ENCODE measurements at regions not wholly inside any gene's neighbourhood (a gene's known extent, or its start where the extent isn't known, plus 50 kb on each side); places are given as distances from the start of the nearest gene placed in this dataset.

GRCh38 chr10:83657487-83657886, 481.8 kb upstream of the GHITM start:
- no peak for DNase-seq (ENCODE audit: low read depth)

DNA sequence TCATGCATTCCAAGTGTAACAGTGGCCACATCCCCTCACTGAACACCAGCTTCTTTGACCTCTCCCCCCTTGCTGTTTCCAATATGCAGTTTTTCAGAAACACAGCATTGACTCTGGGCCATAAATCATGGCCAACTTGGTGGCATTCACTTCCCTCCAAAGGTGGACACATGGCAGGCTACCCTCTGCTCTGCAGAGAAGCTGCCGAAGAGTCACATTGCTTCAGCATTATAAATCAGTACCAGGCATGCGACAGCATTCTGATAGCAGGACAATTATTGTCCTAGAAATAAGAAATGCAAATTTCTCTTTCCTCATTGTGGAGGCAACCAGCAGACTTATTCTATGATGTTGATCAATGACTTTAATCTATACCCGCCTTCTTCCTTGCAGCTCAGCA, 475.4 kb upstream of the GHITM start:
- DNase-seq (ENCODE audit: low read depth) = no peak

DNA sequence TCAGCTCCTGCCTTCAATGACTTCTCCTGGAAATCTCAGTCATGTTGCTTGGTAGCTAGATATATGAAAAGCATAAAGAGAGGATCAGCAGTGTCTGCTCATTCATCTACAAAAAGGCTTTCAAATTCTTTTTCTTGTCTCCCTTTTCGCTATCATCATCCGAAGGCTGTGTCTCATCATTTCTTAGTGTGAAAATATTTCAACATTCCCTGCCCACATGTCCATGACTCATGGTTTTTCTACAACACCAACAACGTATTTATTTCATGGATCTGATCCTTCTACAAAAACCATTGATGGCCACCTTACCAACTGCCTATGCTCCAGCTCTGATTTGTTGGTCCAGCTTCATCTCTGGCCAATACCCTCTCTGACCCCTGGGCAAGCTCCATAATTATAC, 472.5 kb upstream of the GHITM start:
- no peak for DNase-seq (ENCODE audit: low read depth)

GRCh38 chr10:83667594-83667993, 471.7 kb upstream of the GHITM start:
- DNase-seq (ENCODE audit: low read depth) = no peak

DNA sequence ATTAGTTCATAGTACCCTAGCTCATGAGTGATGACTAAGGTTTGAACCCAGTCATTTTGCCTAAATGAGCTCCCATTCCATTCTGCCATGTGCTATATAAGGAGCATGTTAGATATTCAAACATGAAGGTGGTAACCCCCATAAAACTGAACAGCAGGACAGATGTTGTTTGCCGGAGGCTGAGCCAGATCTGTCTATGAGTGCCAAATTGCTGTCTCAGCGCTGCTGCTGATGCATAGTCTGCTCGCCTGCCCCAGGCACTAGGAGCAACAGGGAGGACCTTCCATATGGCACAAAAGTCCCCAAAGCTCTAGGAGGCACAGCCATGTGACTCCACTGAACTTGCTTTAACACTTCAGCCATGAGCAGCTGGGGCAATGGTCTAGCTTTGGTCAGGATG, 466.0 kb upstream of the GHITM start:
- DNase-seq (ENCODE audit: low read depth) = no peak

DNA sequence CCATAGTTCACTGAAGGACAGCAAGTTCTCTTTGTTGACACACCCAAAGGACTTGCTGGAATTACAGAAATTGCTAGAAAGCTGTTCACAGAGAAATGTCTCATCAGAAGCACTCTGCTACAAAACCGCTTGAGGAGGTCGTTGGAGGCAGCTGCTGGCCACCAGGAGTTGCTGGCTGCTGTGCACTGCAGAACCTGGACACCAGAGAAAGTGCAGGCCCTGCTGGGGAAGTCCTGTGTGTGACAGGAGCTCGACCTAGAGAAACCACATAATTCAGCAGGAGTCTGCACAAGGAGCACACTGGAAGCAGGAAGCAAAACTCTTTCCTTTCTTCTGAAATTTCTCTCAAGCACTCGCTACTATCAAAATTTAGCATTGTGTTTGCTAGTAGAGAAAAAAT, 461.5 kb upstream of the GHITM start:
- DNase-seq (ENCODE audit: low read depth) = no peak

DNA sequence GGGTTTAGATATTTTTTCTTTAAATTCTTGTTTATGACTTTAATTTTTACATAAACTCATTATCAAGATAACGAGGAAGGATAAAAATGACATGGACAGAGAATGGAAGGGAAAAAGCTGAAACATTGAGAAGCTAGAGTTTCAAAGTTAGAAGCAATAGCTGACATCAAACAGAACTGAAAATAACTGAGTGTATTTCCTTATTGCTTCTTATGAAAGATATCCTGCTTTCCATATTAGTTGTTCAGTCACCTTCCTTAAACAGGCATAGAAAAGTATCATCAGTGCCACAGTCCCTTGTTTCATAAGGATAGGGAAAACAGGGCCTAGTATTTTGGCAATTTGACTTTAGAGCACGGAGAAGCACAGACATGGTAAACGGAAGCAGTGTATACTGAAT, 460.5 kb upstream of the GHITM start:
- DNase-seq (ENCODE audit: low read depth) = no peak

DNA sequence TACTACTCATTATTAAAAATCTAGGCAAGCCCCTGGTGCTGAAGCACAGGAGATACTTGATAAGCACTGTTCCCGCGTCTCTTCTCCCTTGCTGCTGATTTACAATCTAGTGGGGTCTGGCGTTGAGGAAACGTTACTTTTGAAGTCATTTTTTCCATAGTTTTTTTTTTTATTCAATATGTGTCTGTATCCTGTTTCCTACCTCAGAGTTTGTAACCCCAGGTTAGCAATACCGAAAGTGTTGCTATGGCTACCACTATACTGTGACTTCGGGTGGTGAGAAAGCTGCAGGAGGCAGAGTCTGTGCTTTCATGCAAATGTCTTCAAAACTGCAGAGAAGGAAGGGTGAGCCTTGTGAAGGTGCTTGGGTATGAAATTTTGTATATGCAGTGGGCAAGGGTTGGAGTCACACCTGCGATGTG, 458.8 kb upstream of the GHITM start:
- no peak for DNase-seq (ENCODE audit: low read depth)

GRCh38 chr10:83682414-83682813, 456.9 kb upstream of the GHITM start:
- DNase-seq (ENCODE audit: low read depth) = no peak

- DNase-seq (ENCODE audit: low read depth) = no peak
Measured at GRCh38 chr10:83685458-83685857, 453.9 kb upstream of the GHITM start.

DNA sequence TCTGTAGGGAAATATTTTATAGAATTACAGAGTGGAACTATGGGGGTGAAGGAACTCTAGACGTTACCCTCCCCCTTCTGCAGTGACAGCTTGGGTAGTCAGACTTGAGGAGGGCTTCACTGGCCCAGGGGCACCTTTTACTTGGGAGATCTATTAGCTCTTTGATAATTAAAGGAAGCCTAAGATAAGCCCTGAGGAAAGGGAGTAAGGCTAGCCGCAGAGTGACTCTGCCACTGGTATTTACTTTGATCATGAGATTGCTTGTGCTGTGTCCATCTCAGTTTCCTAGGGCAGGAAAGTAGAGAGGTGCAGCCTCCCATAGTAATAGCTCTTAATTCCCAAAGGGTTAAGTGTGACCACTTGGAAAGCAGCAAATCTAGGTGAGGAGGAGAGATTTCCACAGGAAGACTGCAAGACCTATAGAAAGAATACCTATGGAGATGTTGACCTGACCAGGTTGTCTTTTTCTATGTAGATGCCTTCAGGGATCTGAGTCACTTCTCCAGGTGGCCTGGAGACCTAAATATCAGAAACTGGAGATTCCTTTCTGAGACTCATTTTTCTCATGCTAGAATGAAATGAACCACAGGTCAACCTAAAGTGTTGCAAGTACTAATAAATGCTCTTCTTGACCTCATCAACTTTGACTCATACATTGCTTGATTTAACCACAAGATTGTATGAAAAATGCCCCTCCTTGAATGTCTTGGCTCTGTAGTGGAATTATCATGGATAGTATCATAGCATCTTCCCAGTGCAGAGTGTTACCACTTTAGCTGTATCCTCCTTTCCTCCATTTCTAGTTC, 447.3 kb upstream of the GHITM start:
- no peak for DNase-seq (ENCODE audit: low read depth)

DNA sequence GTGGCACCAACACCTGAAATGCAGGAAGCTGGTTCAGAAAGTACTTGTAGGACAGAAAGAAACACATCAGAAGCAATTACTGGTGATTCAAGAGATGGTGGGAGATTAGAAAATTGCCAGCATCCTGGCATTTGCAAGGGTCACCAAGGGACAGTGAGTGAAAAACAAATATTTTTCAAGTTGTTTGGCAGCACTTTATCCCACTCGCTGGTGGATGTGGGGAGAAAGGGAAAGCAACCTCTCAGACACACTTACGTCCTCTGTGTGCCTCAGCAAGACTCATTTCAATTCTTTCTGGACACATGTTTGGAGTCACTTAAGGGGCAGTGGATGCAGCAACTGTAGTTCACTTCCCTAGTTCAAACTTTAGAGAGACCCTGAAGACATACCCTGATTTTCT, 440.4 kb upstream of the GHITM start:
- no peak for DNase-seq (ENCODE audit: low read depth)

- DNase-seq (ENCODE audit: low read depth) = no peak
Measured at GRCh38 chr10:83701799-83702198, 437.5 kb upstream of the GHITM start.

DNA sequence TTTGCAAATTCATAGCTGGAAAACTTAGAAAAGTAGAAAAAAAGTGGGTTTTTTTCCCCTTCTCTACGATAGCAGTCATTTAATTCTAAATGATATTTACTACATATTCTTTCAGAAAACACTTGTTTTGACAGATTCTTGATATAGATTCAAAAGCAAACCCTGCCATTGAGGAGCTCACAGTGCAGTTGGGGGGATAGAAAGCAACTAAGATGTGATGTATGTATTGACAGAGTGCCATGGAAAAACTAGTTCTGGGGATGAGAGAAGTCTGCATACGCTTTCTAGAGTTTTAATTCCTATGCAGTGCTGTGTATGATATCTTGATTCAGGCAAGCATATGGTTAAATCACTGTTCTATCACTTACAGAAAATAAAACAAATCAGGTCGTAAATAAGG, 436.6 kb upstream of the GHITM start:
- DNase-seq (ENCODE audit: low read depth) = no peak

- no peak for DNase-seq (ENCODE audit: low read depth)
Measured at GRCh38 chr10:83706120-83706519, 433.2 kb upstream of the GHITM start.

GRCh38 chr10:83706952-83707582, 432.2 kb upstream of the GHITM start:
- no peak for DNase-seq (ENCODE audit: low read depth)

- DNase-seq (ENCODE audit: low read depth) = no peak
Measured at GRCh38 chr10:83713423-83713822, 425.9 kb upstream of the GHITM start.

DNA sequence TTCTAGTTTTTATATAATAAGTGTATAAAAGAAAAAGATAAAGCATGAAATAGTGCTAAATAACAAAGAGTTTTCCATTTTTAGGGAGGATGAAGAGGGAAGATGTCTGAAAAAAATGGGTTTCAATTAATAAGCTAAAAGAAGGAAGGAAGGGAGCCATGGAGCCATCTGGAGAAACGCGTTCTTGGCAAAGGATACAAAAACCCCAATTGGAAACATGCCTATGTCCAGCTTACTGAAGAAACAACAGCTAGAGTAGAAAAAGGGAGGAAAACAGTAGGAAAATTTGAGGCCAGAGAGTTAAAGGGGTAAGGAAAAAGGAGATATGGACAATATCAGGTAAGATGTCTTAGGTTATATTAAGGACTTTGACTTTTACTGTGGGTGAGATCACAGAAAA, 416.2 kb upstream of the GHITM start:
- no peak for DNase-seq (ENCODE audit: low read depth)

DNA sequence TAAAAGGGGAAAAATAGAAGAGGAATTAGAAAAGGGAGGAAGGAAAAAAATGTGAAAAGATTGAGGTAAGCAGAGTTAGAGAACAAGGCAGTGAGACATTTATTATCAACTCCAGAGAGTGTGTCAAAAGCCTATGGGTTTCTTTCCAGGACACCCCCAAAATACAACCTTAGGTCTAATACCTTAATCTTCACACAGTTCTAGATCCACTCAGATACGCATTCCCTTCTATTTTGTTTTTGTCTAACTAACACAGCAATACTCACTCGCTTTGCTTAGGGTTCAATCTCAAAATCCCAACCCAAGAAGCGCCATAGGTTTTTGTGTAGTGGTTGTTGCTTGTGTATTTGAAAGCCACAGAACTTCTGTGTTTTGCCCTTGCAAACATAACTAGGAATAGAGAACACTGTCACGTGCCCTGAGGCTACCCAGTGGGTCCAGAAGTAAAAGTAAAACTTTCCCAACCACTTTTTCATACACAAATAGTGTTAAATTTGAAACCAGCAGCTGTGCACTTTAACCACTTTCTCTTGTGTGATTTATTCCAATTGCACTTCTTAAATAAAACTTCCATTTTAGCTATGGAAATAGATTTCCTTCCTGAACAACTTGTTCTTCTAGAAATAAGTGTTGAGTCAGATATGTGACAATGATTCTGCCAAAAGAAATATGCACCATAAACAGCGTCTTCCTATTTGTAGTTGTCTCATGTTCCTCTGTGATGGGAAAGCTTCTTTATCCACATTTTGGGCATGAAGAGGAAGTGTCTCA, 414.7 kb upstream of the GHITM start:
- no peak for DNase-seq (ENCODE audit: low read depth)

GRCh38 chr10:83725567-83725966, 413.7 kb upstream of the GHITM start:
- no peak for DNase-seq (ENCODE audit: low read depth)

GRCh38 chr10:83734278-83734677, 405.0 kb upstream of the GHITM start:
- DNase-seq (ENCODE audit: low read depth) = no peak

DNA sequence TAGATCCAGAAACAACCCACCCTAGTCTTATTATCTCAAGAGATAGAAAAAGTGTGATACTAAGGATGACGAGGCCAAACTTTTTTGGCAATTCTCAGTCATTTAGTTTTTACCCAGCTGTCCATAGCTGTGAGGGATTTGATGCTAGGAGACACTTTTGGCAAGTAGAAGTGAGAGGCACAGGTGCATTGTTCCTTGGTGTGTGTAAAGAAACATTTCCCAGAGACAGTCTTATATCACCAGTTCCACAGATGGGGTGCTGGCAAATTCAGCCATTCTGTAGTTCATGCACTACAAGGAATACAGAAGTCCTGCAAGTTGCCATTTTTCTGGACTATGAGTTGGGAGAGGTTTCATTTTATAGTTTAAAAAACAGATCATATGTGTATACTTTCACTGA, 403.3 kb upstream of the GHITM start:
- DNase-seq (ENCODE audit: low read depth) = no peak

- DNase-seq (ENCODE audit: low read depth) = no peak
Measured at GRCh38 chr10:83750604-83751003, 388.7 kb upstream of the GHITM start.
